Psoas muscle (tissue), 7 donors: ENCODE measurements at regions not wholly inside any gene's neighbourhood (a gene's known extent, or its start where the extent isn't known, plus 50 kb on each side); places are given as distances from the start of the nearest gene placed in this dataset.

ENCODE experiments used
- ATAC-seq, 4 donors: fragments of 200-7000 bp; cut with Tn5 transposase; one replicate each; pipeline ENCODE4 v1.9.1; 2020; ENCODE audit warnings: moderate library complexity in 3 of 4, mild to moderate bottlenecking in 2 of 4
- DNase-seq, 2 donors: peaks; one replicate each; pipeline ENCODE4 v3.0.0-alpha.2; 2020
- H3K27ac ChIP-seq: fragments of 200-600 bp; one replicate; pipeline ENCODE4 v1.8.0; 2022
- H3K27me3 ChIP-seq, 3 donors: fragments of 200-600 bp in 1 of 3; one replicate each; pipeline versions ENCODE4 v1.6.1 to v1.8.0; 2013 to 2022; ENCODE audit warnings: low read length in 2 of 3, mild to moderate bottlenecking in 2 of 3, moderate library complexity in 1 of 3; ENCODE audit not compliant: insufficient read depth in 3 of 3
- H3K36me3 ChIP-seq, 2 donors: fragments of 200-600 bp in 1 of 2; one replicate each; pipeline versions ENCODE4 v1.6.1 to v1.8.0; 2013 to 2022; ENCODE audit warnings: low read depth in 1 of 2, mild to moderate bottlenecking in 1 of 2, moderate library complexity in 1 of 2; ENCODE audit not compliant: insufficient read depth in 1 of 2
- H3K4me1 ChIP-seq: fragments of 200-600 bp; one replicate; pipeline ENCODE4 v1.8.0; 2022
- H3K4me3 ChIP-seq: fragments of 200-600 bp; one replicate; pipeline ENCODE4 v1.8.0; 2022; ENCODE audit warnings: mild to moderate bottlenecking
- H3K9me3 ChIP-seq: fragments of 200-600 bp; one replicate; pipeline ENCODE4 v1.8.0; 2022
- WGBS, 3 donors: extraction: QIAGEN DNeasy Blood & Tissue Kit; methylation state at CpG; one replicate each; pipeline versions ENCODE4 v1.1.6 to v1.1.7; 2013; 5-methylcytosine and 5-hydroxymethylcytosine counted together
- intact Hi-C, 2 donors: fragments of 100-400 bp; cut with DNase I; formaldehyde crosslinking; loops; one replicate each; pipeline versions ENCODE4 v1.11.0 to v1.14.2; 2022
- TF ChIP-seq, protein P1 (sequence below): fragments of 200-600 bp; IDR thresholded peaks from one replicate; pipeline ENCODE4 v1.8.0; 2022; ENCODE audit warnings: antibody characterized with exemption
- donor health status: healthy with polysubstance abuse.
- donor health status: DM: no; HTN: no; CAD: no; lungs with moderate emphysema.
- donor health status: Bipolar disorder and iron deficiency.
- donor health status: healthy.
- donor health status: DM: yes; HTN: yes; CAD: no.
- donor health status: DM: no; HTN: no; CAD: no.
- donor health status: DM: yes; HTN: yes; CAD: no.

- H3K36me3 ChIP-seq: no peaks in the 10 kb centered on the region
- intact Hi-C loops: no loop called here
- no peaks in the 10 kb centered on the region for H3K4me1 ChIP-seq
- no peak overlapping the region for H3K27ac ChIP-seq
- no peak for ATAC-seq
- TF ChIP-seq, protein P1, sequence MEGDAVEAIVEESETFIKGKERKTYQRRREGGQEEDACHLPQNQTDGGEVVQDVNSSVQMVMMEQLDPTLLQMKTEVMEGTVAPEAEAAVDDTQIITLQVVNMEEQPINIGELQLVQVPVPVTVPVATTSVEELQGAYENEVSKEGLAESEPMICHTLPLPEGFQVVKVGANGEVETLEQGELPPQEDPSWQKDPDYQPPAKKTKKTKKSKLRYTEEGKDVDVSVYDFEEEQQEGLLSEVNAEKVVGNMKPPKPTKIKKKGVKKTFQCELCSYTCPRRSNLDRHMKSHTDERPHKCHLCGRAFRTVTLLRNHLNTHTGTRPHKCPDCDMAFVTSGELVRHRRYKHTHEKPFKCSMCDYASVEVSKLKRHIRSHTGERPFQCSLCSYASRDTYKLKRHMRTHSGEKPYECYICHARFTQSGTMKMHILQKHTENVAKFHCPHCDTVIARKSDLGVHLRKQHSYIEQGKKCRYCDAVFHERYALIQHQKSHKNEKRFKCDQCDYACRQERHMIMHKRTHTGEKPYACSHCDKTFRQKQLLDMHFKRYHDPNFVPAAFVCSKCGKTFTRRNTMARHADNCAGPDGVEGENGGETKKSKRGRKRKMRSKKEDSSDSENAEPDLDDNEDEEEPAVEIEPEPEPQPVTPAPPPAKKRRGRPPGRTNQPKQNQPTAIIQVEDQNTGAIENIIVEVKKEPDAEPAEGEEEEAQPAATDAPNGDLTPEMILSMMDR: no peak
- H3K4me3 ChIP-seq: no peak overlapping the region
- H3K9me3 ChIP-seq: no peaks in the 10 kb centered on the region
- H3K27me3 ChIP-seq: no peaks in the 10 kb centered on the region
- no peak for DNase-seq
Observed at GRCh38 chr1:57713501-57713900, 289.6 kb upstream of the DAB1 start.

DNA sequence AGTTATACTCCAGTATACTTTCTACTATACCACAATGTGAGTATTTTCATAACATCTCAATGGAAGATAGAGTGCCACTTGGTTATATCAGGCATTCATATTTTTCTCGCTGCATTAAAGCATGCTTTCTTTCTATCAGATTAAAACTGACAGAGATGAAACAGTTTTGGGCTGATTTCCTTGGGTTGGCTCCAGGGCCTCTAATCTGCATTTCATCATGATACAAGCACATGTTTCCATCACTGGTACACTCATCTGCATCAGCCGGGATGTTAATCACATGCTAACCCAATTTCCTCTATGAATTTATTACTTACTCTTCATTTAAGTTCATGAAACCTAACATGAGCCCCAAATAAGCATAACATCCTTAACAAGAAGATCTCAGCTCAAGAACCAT lies 289.0 kb upstream of the DAB1 start:
- 87 to 94% (median 92%) methylated on average over 2 of the region's 2 CpGs for WGBS, 3 donors
- H3K27me3 ChIP-seq: no peaks in the 10 kb centered on the region
- DNase-seq: no peak
- no peaks in the 10 kb centered on the region for H3K4me1 ChIP-seq
- intact Hi-C loops: no loop called here
- TF ChIP-seq, protein P1: no peak
- ATAC-seq: no peak
- no peaks in the 10 kb centered on the region for H3K36me3 ChIP-seq
- no peaks in the 10 kb centered on the region for H3K9me3 ChIP-seq
- no peak overlapping the region for H3K4me3 ChIP-seq
- H3K27ac ChIP-seq: no peak overlapping the region

DNA sequence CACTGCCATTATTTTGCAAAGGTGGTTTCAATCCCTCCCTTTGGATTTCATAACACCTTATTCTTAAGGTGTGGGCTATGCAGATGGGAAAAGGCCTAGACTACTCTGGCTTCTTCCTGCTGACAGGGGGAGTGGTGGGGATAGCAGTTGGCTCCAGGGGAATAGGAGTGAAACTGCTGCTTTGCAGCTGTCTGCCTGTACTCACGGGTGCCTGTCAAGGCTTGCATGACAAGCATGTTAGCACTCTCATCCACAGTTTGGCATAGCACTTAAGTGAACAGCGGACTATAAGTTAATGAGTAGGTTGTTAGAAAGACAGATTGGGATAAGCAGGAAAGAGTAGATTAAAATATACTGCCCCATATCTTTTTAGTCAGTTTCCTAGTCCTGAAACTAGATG lies 287.5 kb upstream of the DAB1 start:
- no peaks in the 10 kb centered on the region for H3K4me1 ChIP-seq
- 52 to 55% (median 54%) methylated on average over 2 of the region's 2 CpGs for WGBS, 3 donors
- DNase-seq (no peak), ATAC-seq (no peak)
- no peaks in the 10 kb centered on the region for H3K9me3 ChIP-seq
- intact Hi-C loops: no loop called here
- H3K27ac ChIP-seq: no peak overlapping the region
- H3K36me3 ChIP-seq: no peaks in the 10 kb centered on the region
- TF ChIP-seq, protein P1: no peak
- H3K27me3 ChIP-seq: no peaks in the 10 kb centered on the region
- no peak overlapping the region for H3K4me3 ChIP-seq

GRCh38 chr1:57707631-57708030 lies 283.8 kb upstream of the DAB1 start:
- Histone ChIP-seq H3K36me3 (no peaks in the 10 kb centered on the region), H3K27me3 (no peaks in the 10 kb centered on the region), H3K9me3 (no peaks in the 10 kb centered on the region), H3K27ac (no peak overlapping the region), H3K4me1 (no peaks in the 10 kb centered on the region), H3K4me3 (no peak overlapping the region)
- intact Hi-C loops: no loop called here
- WGBS, 3 donors: 88 to 97% (median 90%) methylated on average over 1 of the region's 1 CpG
- no peak for ATAC-seq
- TF ChIP-seq, protein P1: no peak
- no peak for DNase-seq

- Histone ChIP-seq H3K9me3 (no peaks in the 10 kb centered on the region), H3K4me1 (no peaks in the 10 kb centered on the region), H3K4me3 (no peak overlapping the region), H3K27ac (no peak overlapping the region), H3K27me3 (no peaks in the 10 kb centered on the region), H3K36me3 (no peaks in the 10 kb centered on the region)
- intact Hi-C loops: no loop called here
- DNase-seq (no peak), ATAC-seq (no peak)
- TF ChIP-seq, protein P1: no peak
- 63 to 78% (median 64%) methylated on average over 1 of the region's 1 CpG for WGBS, 3 donors
Observed at GRCh38 chr1:57704811-57705210, 281.0 kb upstream of the DAB1 start.
